SK-N-SH treated with all-trans-retinoic acid at 6 μM for 48 hours (cell line): ENCODE measurements at regions not wholly inside any gene's neighbourhood (a gene's known extent, or its start where the extent isn't known, plus 50 kb on each side); places are given as distances from the start of the nearest gene placed in this dataset.

Experiments
- ESRRG ChIP-seq: fragments of 250-450 bp; sonication (Bioruptor Pico); IDR thresholded peaks from 2 replicates; pipeline ENCODE4 v1.6.1; 2021; ENCODE audit warnings: mild to moderate bottlenecking
- PATZ1 ChIP-seq: fragments of 250-450 bp; sonication (Bioruptor Pico); IDR thresholded peaks from 2 replicates; pipeline ENCODE4 v1.8.0; 2020; ENCODE audit warnings: mild to moderate bottlenecking, moderate library complexity, borderline replicate concordance
- RARB ChIP-seq: fragments of 250-450 bp; sonication (Bioruptor Pico); IDR thresholded peaks from 2 replicates; pipeline ENCODE4 v1.8.0; 2021; ENCODE audit warnings: mild to moderate bottlenecking, moderate library complexity
- ZC3H10 ChIP-seq: fragments of 250-450 bp; sonication (Bioruptor Pico); IDR thresholded peaks from 2 replicates; pipeline ENCODE4 v1.5.1; 2021; ENCODE audit warnings: mild to moderate bottlenecking, moderate library complexity

DNA sequence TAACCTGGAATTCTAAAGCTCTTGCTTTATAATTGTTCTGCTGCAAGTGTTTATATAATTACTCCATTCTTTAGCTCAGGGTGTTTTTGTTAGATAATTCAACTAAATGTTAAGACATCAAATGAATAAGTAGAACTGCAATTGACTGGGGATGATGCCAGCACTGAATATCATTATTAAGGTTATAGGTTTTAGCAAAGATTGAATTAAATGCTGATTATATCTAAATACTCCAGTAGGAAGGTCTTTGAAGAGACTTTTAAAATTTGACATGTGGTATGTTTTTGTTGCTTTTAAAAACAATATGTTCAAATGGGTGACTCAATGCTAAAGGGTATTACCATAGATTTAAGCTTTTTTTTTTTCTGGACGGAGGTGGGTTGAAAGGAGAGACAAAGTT is 170.1 kb upstream of the THUMPD2 start:
- no peak for TF ChIP-seq RARB (CRISPR knock-in tag)
- no peak for TF ChIP-seq ZC3H10 (CRISPR knock-in tag)
- TF ChIP-seq PATZ1 = no peak
- no peak for TF ChIP-seq ESRRG
